ENCODE measurements at regions not wholly inside any gene's neighbourhood (a gene's known extent, or its start where the extent isn't known, plus 50 kb on each side); places are given as distances from the start of the nearest gene placed in this dataset.

DNA sequence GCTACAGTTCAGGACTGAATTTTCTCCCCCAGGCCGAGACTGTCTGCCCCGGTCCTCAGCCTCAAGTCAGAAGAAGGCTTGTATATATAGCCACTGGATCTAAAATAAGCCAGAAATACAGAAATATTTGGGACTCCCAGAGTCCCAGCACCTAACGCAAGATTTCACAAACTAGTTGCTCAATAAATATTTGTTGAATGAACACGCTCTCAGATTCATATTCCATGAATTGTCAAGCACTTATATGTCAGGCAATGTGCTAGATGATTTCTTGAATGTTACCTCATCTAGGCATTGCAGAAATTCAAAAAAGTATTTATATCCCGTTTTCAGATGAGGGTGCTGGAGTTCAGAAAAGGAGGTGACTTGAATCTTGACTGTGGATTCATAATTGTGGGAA lies 163.7 kb upstream of the KLHL29 start:
- Histone ChIP-seq H3K4me3 (ENCODE audit: low read length in 2 of 2) (no peak overlapping the region), H3K9me3 (ENCODE audit: control insufficient read depth, low read length) (no peaks in the 10 kb centered on the region), H3K27ac (ENCODE audit: low read depth in 1 of 2, low read length in 2 of 2) (no peak overlapping the region), H3K27me3 (ENCODE audit: control insufficient read depth in 1 of 2, insufficient read depth in 2 of 2, low read length in 1 of 2) (no peaks in the 10 kb centered on the region), H3K36me3 (ENCODE audit: control insufficient read depth in 1 of 2, insufficient read depth in 2 of 2, low read length in 1 of 2) (no peaks in the 10 kb centered on the region), H3K4me1 (ENCODE audit: control insufficient read depth in 1 of 2, insufficient read depth in 2 of 2, low read length in 2 of 2) (no peaks in the 10 kb centered on the region)
- DNase-seq = no peak
- ATAC-seq (ENCODE audit: low FRiP score) = no peak
- intact Hi-C loops (cut with DNase I) = no loop called here
- WGBS, 2 donors = 73 to 89% methylated on average over 5 of the region's 5 CpGs

GRCh38 chr2:23221901-23222300 lies 163.1 kb upstream of the KLHL29 start:
- H3K27me3 ChIP-seq (ENCODE audit: control insufficient read depth in 1 of 2, insufficient read depth in 2 of 2, low read length in 1 of 2) = no peaks in the 10 kb centered on the region
- H3K4me1 ChIP-seq (ENCODE audit: control insufficient read depth in 1 of 2, insufficient read depth in 2 of 2, low read length in 2 of 2) = no peaks in the 10 kb centered on the region
- H3K27ac ChIP-seq (ENCODE audit: low read depth in 1 of 2, low read length in 2 of 2) = no peak overlapping the region
- no peak for ATAC-seq (ENCODE audit: low FRiP score)
- intact Hi-C loops (cut with DNase I) = no loop called here
- no peak for DNase-seq
- H3K4me3 ChIP-seq (ENCODE audit: low read length in 2 of 2) = no peak overlapping the region
- H3K9me3 ChIP-seq (ENCODE audit: control insufficient read depth, low read length) = no peaks in the 10 kb centered on the region
- WGBS, 2 donors = 85 to 89% methylated on average over 4 of the region's 4 CpGs
- H3K36me3 ChIP-seq (ENCODE audit: control insufficient read depth in 1 of 2, insufficient read depth in 2 of 2, low read length in 1 of 2) = no peaks in the 10 kb centered on the region

GRCh38 chr2:23230885-23231284 lies 154.1 kb upstream of the KLHL29 start:
- Histone ChIP-seq H3K4me3 (ENCODE audit: low read length in 2 of 2) (no peak overlapping the region), H3K27ac (ENCODE audit: low read depth in 1 of 2, low read length in 2 of 2) (no peak overlapping the region), H3K4me1 (ENCODE audit: control insufficient read depth in 1 of 2, insufficient read depth in 2 of 2, low read length in 2 of 2) (no peaks in the 10 kb centered on the region), H3K9me3 (ENCODE audit: control insufficient read depth, low read length) (no peaks in the 10 kb centered on the region), H3K27me3 (ENCODE audit: control insufficient read depth in 1 of 2, insufficient read depth in 2 of 2, low read length in 1 of 2) (no peaks in the 10 kb centered on the region), H3K36me3 (ENCODE audit: control insufficient read depth in 1 of 2, insufficient read depth in 2 of 2, low read length in 1 of 2) (no peaks in the 10 kb centered on the region)
- intact Hi-C loops (cut with DNase I) = no loop called here
- 75 to 86% methylated on average over 7 to 8 of the region's 8 CpGs for WGBS, 2 donors
- DNase-seq (no peak), ATAC-seq (ENCODE audit: low FRiP score) (no peak)

- no peaks in the 10 kb centered on the region for H3K36me3 ChIP-seq (ENCODE audit: control insufficient read depth in 1 of 2, insufficient read depth in 2 of 2, low read length in 1 of 2)
- WGBS, 2 donors = 96% methylated on average over 7 of the region's 7 CpGs
- ATAC-seq (ENCODE audit: low FRiP score) = no peak
- no peak overlapping the region for H3K27ac ChIP-seq (ENCODE audit: low read depth in 1 of 2, low read length in 2 of 2)
- H3K9me3 ChIP-seq (ENCODE audit: control insufficient read depth, low read length) = no peaks in the 10 kb centered on the region
- H3K4me3 ChIP-seq (ENCODE audit: low read length in 2 of 2) = no peak overlapping the region
- intact Hi-C loops (cut with DNase I) = no loop called here
- no peak for DNase-seq
- no peaks in the 10 kb centered on the region for H3K27me3 ChIP-seq (ENCODE audit: control insufficient read depth in 1 of 2, insufficient read depth in 2 of 2, low read length in 1 of 2)
- no peaks in the 10 kb centered on the region for H3K4me1 ChIP-seq (ENCODE audit: control insufficient read depth in 1 of 2, insufficient read depth in 2 of 2, low read length in 2 of 2)
Observed at GRCh38 chr2:23231865-23232264, 153.1 kb upstream of the KLHL29 start.

DNA sequence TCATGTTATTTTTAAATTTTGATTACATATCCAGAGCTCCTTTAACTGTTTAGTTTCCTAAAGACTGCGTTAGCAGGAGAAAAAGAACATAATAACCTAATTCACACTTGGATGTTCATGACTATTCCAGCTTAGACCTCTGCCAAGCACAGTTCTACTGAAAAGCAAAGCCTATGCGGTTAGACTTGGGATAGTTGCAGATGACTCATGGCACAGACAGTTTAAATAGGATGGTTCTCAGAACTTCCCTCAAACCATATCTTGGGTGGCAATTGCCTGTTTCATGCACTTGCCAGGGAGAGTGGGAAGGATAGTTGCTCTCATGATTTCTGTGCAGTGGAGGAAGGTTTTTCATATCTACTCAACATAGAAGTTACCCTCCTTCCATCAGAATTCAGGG lies 149.7 kb upstream of the KLHL29 start:
- Histone ChIP-seq H3K36me3 (ENCODE audit: control insufficient read depth in 1 of 2, insufficient read depth in 2 of 2, low read length in 1 of 2) (no peaks in the 10 kb centered on the region), H3K27ac (ENCODE audit: low read depth in 1 of 2, low read length in 2 of 2) (no peak overlapping the region), H3K9me3 (ENCODE audit: control insufficient read depth, low read length) (no peaks in the 10 kb centered on the region), H3K4me3 (ENCODE audit: low read length in 2 of 2) (no peak overlapping the region), H3K4me1 (ENCODE audit: control insufficient read depth in 1 of 2, insufficient read depth in 2 of 2, low read length in 2 of 2) (no peaks in the 10 kb centered on the region), H3K27me3 (ENCODE audit: control insufficient read depth in 1 of 2, insufficient read depth in 2 of 2, low read length in 1 of 2) (no peaks in the 10 kb centered on the region)
- DNase-seq (no peak), ATAC-seq (ENCODE audit: low FRiP score) (peak; percentile 65)
- 55 to 66% methylated on average over 2 of the region's 2 CpGs for WGBS, 2 donors
- intact Hi-C loops (cut with DNase I) = no loop called here

DNA sequence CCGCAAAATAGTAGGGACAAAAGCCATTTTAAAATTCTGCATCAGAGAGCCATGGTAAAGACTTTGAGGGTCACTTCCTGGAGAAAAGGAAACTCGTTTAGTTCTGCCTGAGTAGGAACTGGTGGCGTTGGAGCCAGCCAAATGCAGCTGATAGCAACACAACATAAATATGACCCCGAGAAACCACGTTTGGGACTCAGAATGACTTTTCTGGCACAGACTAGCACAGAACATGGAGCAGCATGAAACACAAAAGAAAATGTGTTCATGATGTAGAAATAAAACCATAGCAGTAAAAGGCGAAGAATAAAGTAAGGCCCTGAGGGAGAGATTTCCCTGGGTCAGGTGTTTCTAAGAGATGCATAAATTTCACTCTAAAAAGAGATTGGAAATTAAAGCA lies 149.2 kb upstream of the KLHL29 start:
- DNase-seq (no peak), ATAC-seq (ENCODE audit: low FRiP score) (no peak)
- WGBS, 2 donors = 34 to 44% methylated on average over 6 of the region's 6 CpGs
- H3K4me3 ChIP-seq (ENCODE audit: low read length in 2 of 2) = no peak overlapping the region
- no peaks in the 10 kb centered on the region for H3K27me3 ChIP-seq (ENCODE audit: control insufficient read depth in 1 of 2, insufficient read depth in 2 of 2, low read length in 1 of 2)
- H3K4me1 ChIP-seq (ENCODE audit: control insufficient read depth in 1 of 2, insufficient read depth in 2 of 2, low read length in 2 of 2) = no peaks in the 10 kb centered on the region
- no peak overlapping the region for H3K27ac ChIP-seq (ENCODE audit: low read depth in 1 of 2, low read length in 2 of 2)
- no peaks in the 10 kb centered on the region for H3K9me3 ChIP-seq (ENCODE audit: control insufficient read depth, low read length)
- no peaks in the 10 kb centered on the region for H3K36me3 ChIP-seq (ENCODE audit: control insufficient read depth in 1 of 2, insufficient read depth in 2 of 2, low read length in 1 of 2)
- intact Hi-C loops (cut with DNase I) = no loop called here

GRCh38 chr2:23237147-23237546 lies 147.8 kb upstream of the KLHL29 start:
- Histone ChIP-seq H3K36me3 (ENCODE audit: control insufficient read depth in 1 of 2, insufficient read depth in 2 of 2, low read length in 1 of 2) (no peaks in the 10 kb centered on the region), H3K27ac (ENCODE audit: low read depth in 1 of 2, low read length in 2 of 2) (no peak overlapping the region), H3K27me3 (ENCODE audit: control insufficient read depth in 1 of 2, insufficient read depth in 2 of 2, low read length in 1 of 2) (no peaks in the 10 kb centered on the region), H3K4me1 (ENCODE audit: control insufficient read depth in 1 of 2, insufficient read depth in 2 of 2, low read length in 2 of 2) (no peaks in the 10 kb centered on the region), H3K4me3 (ENCODE audit: low read length in 2 of 2) (no peak overlapping the region), H3K9me3 (ENCODE audit: control insufficient read depth, low read length) (no peaks in the 10 kb centered on the region)
- 97 to 98% methylated on average over 7 of the region's 7 CpGs for WGBS, 2 donors
- ATAC-seq (ENCODE audit: low FRiP score) (no peak), DNase-seq (no peak)
- intact Hi-C loops (cut with DNase I) = no loop called here

DNA sequence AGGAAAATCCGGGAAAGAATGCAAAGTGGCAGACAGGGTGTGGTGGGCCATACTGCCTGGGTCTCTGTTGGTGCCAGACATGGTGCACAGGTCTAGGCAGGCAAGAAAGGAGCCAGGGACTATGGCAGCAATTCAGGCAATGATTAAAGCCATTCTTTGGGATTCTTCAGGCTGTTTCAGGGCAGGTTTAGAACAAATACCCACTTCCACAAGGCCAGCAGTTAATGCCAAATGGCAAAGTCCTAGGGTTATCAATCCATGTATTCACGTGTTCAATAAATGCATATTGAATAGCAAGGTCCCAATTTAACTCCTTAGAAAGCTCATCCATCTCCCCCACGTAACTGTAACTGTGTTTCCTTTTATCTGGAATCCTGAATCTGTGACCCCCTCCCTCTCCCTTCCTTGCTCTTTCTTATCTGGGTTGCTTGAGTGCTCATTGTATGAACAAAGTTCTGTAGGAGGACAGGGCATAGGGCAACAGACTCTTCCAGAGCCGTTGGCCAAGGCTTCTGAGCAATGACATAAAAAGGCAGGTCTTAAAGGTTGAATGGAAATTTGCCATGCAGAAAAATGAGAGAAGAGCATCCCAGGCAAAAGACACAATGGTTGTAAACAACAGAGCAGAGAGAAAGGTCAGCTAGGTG lies 146.8 kb upstream of the KLHL29 start:
- intact Hi-C loops (cut with DNase I) = no loop called here
- H3K36me3 ChIP-seq (ENCODE audit: control insufficient read depth in 1 of 2, insufficient read depth in 2 of 2, low read length in 1 of 2) = no peaks in the 10 kb centered on the region
- WGBS, 2 donors = 87 to 90% methylated on average over 4 of the region's 4 CpGs
- no peak overlapping the region for H3K27ac ChIP-seq (ENCODE audit: low read depth in 1 of 2, low read length in 2 of 2)
- no peak overlapping the region for H3K4me3 ChIP-seq (ENCODE audit: low read length in 2 of 2)
- H3K27me3 ChIP-seq (ENCODE audit: control insufficient read depth in 1 of 2, insufficient read depth in 2 of 2, low read length in 1 of 2) = no peaks in the 10 kb centered on the region
- ATAC-seq (ENCODE audit: low FRiP score) (no peak), DNase-seq (no peak)
- no peaks in the 10 kb centered on the region for H3K9me3 ChIP-seq (ENCODE audit: control insufficient read depth, low read length)
- no peaks in the 10 kb centered on the region for H3K4me1 ChIP-seq (ENCODE audit: control insufficient read depth in 1 of 2, insufficient read depth in 2 of 2, low read length in 2 of 2)

GRCh38 chr2:23239374-23239773 lies 145.6 kb upstream of the KLHL29 start:
- DNase-seq (no peak), ATAC-seq (ENCODE audit: low FRiP score) (no peak)
- Histone ChIP-seq H3K4me1 (ENCODE audit: control insufficient read depth in 1 of 2, insufficient read depth in 2 of 2, low read length in 2 of 2) (no peaks in the 10 kb centered on the region), H3K36me3 (ENCODE audit: control insufficient read depth in 1 of 2, insufficient read depth in 2 of 2, low read length in 1 of 2) (no peaks in the 10 kb centered on the region), H3K27ac (ENCODE audit: low read depth in 1 of 2, low read length in 2 of 2) (no peak overlapping the region), H3K27me3 (ENCODE audit: control insufficient read depth in 1 of 2, insufficient read depth in 2 of 2, low read length in 1 of 2) (no peaks in the 10 kb centered on the region), H3K9me3 (ENCODE audit: control insufficient read depth, low read length) (no peaks in the 10 kb centered on the region), H3K4me3 (ENCODE audit: low read length in 2 of 2) (no peak overlapping the region)
- intact Hi-C loops (cut with DNase I) = no loop called here
- WGBS, 2 donors = 93 to 96% methylated on average over 8 of the region's 8 CpGs

All from aorta (tissue), 5 donors.